ENCODE measurements at regions not wholly inside any gene's neighbourhood (a gene's known extent, or its start where the extent isn't known, plus 50 kb on each side); places are given as distances from the start of the nearest gene placed in this dataset.

GRCh38 chr16:54360681-54361080 is 74.1 kb upstream of the IRX3 start:
- no peak for TF ChIP-seq CTCF (conservative IDR thresholded peaks at IDR 0.05)
- H3K27ac ChIP-seq = no peak overlapping the region

- no peak overlapping the region for H3K27ac ChIP-seq
- no peak for TF ChIP-seq CTCF (conservative IDR thresholded peaks at IDR 0.05)
These were observed 73.0 kb upstream of the IRX3 start for GRCh38 chr16:54359555-54359954.

- TF ChIP-seq CTCF (conservative IDR thresholded peaks at IDR 0.05) = no peak
- H3K27ac ChIP-seq = no peak overlapping the region
These were observed 72.5 kb upstream of the IRX3 start for GRCh38 chr16:54359081-54359480.

GRCh38 chr16:54356391-54356790 is 69.8 kb upstream of the IRX3 start:
- no peak for TF ChIP-seq CTCF (conservative IDR thresholded peaks at IDR 0.05)
- no peak overlapping the region for H3K27ac ChIP-seq

- no peak for TF ChIP-seq CTCF (conservative IDR thresholded peaks at IDR 0.05)
- no peak overlapping the region for H3K27ac ChIP-seq
These were observed 68.7 kb upstream of the IRX3 start for GRCh38 chr16:54355251-54355650.

GRCh38 chr16:54353097-54353496 is 66.5 kb upstream of the IRX3 start:
- H3K27ac ChIP-seq = peak overlapping the region; percentile 43
- TF ChIP-seq CTCF (conservative IDR thresholded peaks at IDR 0.05) = no peak

GRCh38 chr16:54351171-54351570 is 64.6 kb upstream of the IRX3 start:
- no peak for TF ChIP-seq CTCF (conservative IDR thresholded peaks at IDR 0.05)
- H3K27ac ChIP-seq = no peak overlapping the region

- TF ChIP-seq CTCF (conservative IDR thresholded peaks at IDR 0.05) = no peak
- no peak overlapping the region for H3K27ac ChIP-seq
These were observed 61.4 kb upstream of the IRX3 start for GRCh38 chr16:54347961-54348360.

All from VCaP (cell line).